Stimulated activated CD4-positive, alpha-beta T cell treated with anti-CD3 and anti-CD28 coated beads, Interleukin-4, amount 100 ng/mL, for 4 hours (primary cell): ENCODE measurements at regions not wholly inside any gene's neighbourhood (a gene's known extent, or its start where the extent isn't known, plus 50 kb on each side); places are given as distances from the start of the nearest gene placed in this dataset.

Source experiments
- DNase-seq, 2 experiments: peaks; one replicate each; pipeline ENCODE4 v3.0.0-alpha.2; 2020

- DNase-seq: no peak
These were observed 280.4 kb downstream of the TDRD15 start for GRCh38 chr2:21404137-21404536.

- no peak for DNase-seq
These were observed 281.3 kb downstream of the TDRD15 start for GRCh38 chr2:21404827-21405625.

DNA sequence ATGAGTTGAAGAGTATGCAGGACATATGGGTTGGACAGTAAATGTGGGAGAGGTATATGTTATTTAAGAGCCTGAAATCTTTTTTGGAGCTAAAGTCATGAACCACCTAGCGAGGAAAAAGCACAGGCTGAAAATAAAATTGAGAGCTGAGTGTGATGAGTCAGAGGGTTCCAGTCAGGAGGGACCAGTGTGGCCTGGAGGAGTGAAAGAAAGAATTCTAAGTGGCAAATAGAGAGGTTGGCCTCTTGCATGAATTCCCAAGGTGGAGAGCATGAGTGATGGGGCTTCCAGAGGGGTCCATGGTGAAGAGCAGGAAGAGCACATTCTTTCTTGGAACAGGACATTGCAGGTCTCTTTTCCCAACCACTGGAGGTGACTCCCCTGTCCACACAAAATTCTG, 282.6 kb downstream of the TDRD15 start:
- no peak for DNase-seq

- no peak for DNase-seq
These were observed 283.1 kb downstream of the TDRD15 start for GRCh38 chr2:21406911-21407310.

DNA sequence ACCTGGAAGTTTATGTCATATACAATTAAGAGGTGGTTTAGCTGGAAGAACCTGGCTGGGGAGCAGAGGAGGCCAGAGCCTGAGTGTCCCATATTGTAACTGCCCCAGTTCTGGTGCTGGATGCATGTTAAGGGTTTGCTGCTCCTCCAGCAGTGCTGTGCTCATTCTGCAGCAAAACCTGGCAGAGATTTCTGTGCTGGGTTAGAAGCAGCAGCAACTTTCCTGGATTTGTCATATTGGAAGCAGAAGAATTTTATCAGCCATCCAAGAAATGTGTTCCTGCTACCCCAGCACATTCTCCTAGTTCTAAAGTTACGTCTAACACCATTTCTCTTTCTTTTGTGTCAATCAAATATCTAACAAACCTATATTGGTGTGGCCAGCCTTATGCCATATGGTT, 284.1 kb downstream of the TDRD15 start:
- no peak for DNase-seq

DNA sequence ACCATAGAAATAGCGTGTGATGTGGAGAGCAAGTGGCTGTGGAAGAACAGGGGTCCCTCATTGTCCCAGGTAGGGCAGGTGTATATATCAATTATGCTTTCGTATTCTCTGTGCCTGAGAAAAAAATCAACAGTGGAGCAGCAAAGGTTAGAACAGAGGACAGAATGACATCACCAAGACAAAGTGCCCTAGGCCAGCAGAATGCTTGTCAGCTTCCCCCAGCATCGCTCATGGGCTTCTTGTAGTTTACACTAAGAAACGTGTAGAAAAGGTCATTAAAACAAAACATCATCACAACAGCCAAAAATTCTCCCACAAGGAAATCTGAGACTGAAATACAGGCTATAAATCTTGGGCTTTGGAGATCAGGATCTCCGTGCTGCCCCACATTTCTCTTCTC, 288.0 kb downstream of the TDRD15 start:
- DNase-seq: no peak

DNA sequence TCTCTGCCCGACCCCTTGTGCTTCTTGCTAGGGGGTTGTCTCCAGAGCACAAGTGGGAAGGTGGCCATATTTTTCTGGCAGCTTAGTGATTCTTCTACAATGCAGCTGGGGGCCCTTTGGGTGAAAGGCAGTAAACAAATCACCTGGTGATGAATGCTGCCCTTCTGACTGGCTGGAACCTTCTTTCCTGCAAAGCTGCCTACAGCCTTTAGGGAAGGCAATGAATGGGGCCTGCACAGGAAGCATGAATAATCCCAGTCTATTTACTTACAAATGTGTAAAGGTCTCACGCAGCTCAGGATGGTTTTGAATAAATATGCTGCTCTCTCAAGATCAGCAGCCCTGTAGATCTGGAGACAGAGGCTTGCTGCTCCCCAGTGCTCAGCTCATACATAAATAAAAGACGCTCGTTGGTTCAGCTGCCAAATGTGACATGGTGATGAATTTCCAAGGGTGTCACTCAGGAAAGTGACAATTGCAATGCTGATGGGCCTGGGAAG, 289.2 kb downstream of the TDRD15 start:
- no peak for DNase-seq

DNA sequence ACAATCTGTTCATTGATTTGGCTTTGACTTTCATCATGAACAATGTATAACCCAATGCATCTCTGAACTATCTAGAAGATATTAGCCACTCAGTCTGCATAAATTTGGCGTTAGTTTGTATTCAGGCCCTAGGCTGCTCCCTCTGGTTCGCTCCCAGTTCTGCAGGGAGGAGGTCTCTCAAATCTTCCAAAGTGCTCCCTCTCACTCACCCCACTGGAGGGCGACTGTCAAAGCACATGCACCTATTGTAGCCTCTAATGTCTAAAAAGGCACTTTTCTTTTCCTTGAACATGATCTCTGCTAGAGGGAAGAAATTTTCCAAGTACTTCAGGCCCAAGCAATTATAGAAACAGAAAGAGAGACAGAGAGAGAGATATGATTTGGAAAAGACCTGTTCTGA, 291.5 kb downstream of the TDRD15 start:
- DNase-seq: no peak

DNA sequence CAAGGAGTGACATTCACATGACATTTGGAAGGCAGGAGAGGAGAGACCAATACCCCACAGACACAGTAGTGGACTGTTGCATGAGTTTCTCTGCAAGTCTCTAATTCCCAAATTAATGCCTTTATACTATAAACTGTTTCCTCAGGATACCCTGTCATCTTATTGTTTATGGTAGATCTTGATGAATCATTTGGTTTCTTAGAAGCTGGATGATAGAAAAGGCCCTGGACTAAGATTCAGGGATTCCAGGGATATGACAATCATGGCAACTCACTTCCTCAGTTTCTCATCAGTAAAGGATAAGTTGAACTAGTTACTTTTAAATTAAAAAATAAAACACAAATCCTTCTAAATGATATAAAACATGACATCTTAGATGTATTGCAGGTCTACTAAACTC, 292.5 kb downstream of the TDRD15 start:
- no peak for DNase-seq

DNA sequence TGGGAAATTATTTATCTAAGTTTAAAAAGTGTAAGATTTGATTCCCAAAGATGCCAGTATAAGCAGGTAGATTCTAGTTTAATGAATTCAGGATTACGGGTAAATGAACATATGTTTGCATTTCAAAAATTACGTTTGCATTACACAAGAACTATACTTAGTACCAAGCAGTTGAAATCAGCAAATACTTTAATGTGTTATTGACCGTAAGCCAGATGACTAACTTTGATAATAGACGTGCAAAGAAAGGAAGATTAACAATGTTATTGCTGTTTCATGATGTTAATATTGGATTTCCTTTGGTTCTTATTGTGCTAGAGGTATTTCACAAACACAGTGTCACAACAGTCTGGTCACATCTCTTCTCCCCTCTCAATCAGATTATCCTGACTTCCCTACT, 294.7 kb downstream of the TDRD15 start:
- DNase-seq: no peak

DNA sequence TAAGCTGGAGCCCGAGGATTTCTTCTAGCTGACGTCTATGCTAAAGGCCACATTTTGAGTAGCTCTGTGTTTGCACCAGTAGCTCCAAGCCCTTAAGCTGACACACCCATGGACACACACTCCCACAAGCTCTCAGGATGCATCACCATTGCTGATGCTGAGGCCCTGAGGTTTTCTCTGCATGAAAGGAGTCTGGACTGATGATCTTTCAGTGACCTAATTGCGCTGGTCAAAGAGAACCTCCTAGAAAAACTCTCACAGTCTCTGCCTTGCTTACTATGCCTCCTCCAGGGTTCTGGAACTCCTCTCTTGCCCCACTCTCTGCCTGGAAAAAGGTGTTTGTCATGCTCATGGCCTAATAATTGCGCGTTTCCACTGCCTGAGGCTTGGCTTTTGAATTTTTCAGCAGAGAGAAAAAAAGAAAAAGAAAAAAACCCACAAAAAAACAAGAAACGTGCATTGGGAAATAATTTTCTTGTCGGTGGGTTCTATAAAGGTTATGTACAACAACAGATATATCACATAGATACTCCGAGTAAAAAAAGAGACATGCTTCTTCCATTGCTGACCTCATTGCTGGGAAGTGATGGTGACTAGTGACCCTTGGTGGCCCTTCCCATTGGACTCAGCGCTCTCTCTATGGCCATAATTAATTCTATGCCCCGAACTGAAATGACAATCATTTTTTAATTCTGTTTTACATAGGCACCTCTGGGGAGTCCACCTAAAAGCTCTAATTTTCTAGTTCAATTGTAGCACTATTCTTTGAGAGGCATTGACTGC, 297.0 kb downstream of the TDRD15 start:
- DNase-seq: no peak

GRCh38 chr2:21422050-21422449, 298.3 kb downstream of the TDRD15 start:
- DNase-seq: no peak

DNA sequence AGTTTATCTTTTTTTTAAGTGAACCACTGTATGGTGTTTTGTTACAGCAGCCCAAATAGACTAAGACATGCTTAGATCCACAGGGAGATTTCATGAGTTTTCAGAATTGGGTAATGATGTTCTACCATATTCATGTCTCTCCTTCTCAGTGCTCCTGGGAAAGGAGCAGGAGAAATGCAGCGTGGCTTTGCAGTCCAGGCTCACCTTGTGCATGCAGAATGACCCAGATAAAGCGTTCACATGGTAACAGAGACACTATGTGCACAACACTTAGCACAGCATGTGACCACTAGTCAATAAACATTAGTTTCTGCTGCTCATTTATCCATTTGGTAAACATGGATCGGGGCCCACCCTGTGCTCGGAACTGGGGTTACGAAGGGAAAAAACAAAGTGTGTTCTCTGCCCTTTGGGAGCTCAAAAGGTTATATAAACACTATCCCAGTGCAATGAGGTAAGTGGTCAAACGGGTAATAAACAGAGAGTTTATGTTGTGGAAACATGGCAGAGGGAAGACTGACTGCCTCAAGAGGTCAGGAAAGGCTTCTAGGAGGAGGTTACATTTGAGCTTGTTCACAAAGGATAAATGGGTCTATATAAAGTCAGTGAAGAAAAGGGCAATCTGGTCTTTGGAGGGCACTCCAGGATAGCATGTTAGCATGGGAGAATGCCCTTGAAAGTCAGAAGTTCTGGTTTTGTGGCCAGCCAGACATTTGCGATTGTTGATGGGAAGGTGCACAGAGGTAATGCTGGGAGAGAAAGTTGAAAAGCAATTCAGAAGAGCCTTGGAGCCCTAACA, 299.2 kb downstream of the TDRD15 start:
- no peak for DNase-seq

GRCh38 chr2:21423854-21424253, 300.1 kb downstream of the TDRD15 start:
- no peak for DNase-seq

DNA sequence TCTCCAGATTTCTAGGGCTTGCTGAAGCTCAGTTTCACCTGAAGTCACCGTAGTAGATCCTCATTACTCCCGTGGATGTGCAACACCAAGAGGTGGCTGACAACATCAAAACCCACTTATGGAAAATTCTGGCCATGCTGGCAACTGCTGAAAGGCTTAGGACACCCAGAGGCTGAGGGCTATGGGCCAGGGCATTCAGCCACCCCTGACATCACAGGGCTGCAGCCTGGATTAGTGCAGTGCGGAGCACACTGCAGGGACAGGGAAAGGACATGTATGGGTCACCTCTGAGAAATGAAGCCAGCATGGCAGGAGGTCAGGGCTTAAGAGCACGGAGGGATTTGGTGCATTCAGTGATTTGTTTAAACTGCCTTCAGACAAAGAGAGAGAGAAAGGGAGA, 300.6 kb downstream of the TDRD15 start:
- no peak for DNase-seq

- no peak for DNase-seq
These were observed 303.8 kb downstream of the TDRD15 start for GRCh38 chr2:21427606-21428005.

GRCh38 chr2:21428754-21429153, 305.0 kb downstream of the TDRD15 start:
- DNase-seq: no peak

DNA sequence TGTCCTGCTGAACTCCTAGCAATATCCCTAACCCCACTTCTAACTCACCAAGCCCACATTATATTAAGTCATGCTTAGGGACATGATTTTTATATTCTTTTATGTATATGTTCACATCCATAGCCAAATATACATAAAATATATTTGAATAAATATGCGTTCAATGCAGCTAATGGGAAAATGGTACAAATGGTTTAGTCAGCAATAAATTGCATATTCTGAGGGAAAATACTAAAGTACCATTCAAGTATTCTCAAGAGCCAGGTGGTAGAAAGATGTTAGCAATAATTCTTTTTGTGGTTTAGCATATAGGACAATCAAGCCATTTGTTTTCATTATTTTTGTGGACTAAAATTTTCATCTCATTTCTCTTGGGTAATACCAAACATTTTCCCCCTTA, 306.0 kb downstream of the TDRD15 start:
- no peak for DNase-seq

GRCh38 chr2:21431078-21431477, 307.3 kb downstream of the TDRD15 start:
- no peak for DNase-seq

- DNase-seq: no peak
These were observed 315.2 kb downstream of the TDRD15 start for GRCh38 chr2:21438949-21439348.

GRCh38 chr2:21441442-21441841, 317.7 kb downstream of the TDRD15 start:
- no peak for DNase-seq

- DNase-seq: no peak
These were observed 319.8 kb downstream of the TDRD15 start for GRCh38 chr2:21443494-21444105.

DNA sequence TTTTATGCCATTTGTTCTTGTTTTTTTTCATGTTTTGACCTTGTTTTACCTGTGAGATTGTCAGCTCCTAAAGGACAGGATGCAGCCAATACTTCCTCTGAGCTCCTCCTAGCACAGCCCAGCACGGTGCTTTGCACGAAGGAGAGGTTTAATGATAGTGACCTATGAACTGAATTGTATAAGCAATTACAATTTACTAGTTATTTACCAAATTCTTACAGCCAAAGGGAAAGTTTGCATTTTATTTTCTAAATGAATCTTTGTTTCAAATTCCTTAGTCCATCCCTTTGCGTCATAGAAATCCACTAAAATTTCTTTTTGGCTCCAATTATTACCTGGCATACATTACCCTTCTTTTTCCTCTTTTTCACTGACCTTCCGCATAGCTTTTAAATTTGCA, 326.1 kb downstream of the TDRD15 start:
- DNase-seq: no peak
